ENCODE measurements at regions not wholly inside any gene's neighbourhood (a gene's known extent, or its start where the extent isn't known, plus 50 kb on each side); places are given as distances from the start of the nearest gene placed in this dataset.

DNA sequence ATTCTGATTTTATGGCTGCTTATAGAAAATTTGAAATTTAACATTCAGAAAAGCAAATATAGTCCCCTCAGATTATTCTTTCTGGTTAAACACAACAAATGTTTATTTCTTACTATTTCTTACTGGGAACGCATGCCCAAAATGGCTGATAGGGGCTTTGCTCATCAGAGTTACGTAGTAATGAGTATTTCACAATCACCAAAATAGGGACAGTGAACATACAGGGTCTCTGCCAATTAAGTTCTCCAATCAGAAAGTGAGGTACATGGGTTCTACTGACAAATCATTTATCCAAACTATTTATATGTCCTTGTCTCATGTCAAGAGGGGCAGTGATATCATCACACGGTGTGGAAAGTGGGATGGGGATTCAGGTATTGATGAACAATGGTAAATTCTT, 154.5 kb downstream of the BCHE start:
- Histone ChIP-seq H3K4me3 (ENCODE audit: low read length) (no peak overlapping the region), H3K4me1 (ENCODE audit: control insufficient read depth, insufficient read depth, low read length) (no peaks in the 10 kb centered on the region)

GRCh38 chr3:165669967-165670366, 167.3 kb downstream of the BCHE start:
- Histone ChIP-seq H3K4me1 (ENCODE audit: control insufficient read depth, insufficient read depth, low read length) (no peaks in the 10 kb centered on the region), H3K4me3 (ENCODE audit: low read length) (no peak overlapping the region), H3K27me3 (ENCODE audit: control insufficient read depth, insufficient read depth, low read length, poor library complexity, severe bottlenecking) (no peaks in the 10 kb centered on the region), H3K36me3 (ENCODE audit: control insufficient read depth, insufficient read depth, low read length) (no peaks in the 10 kb centered on the region), H3K27ac (ENCODE audit: low read depth, low read length) (no peak overlapping the region), H3K9me3 (ENCODE audit: control insufficient read depth, low read length) (no peaks in the 10 kb centered on the region), H3K9ac (ENCODE audit: extremely low read depth, low read length, poor library complexity, severe bottlenecking) (no peak overlapping the region)
- no peaks in the 10 kb centered on the region for H3K4me1 Mint-ChIP-seq
- 94 to 95% methylated on average over 2 of the region's 2 CpGs for WGBS, 2 experiments (ENCODE audit: insufficient coverage in 1 of 2, insufficient read length in 1 of 2)
- H3K27me3 Mint-ChIP-seq (ENCODE audit: insufficient read depth) = no peaks in the 10 kb centered on the region
- no peak overlapping the region for H3K27ac Mint-ChIP-seq
- peaks cover 2% of the 10 kb centered on the region for H3K36me3 Mint-ChIP-seq (ENCODE audit: low read depth)
- H3K4me3 Mint-ChIP-seq = no peak overlapping the region
- peaks cover 10% of the 10 kb centered on the region for H3K9me3 Mint-ChIP-seq
- TF ChIP-seq, protein P1, sequence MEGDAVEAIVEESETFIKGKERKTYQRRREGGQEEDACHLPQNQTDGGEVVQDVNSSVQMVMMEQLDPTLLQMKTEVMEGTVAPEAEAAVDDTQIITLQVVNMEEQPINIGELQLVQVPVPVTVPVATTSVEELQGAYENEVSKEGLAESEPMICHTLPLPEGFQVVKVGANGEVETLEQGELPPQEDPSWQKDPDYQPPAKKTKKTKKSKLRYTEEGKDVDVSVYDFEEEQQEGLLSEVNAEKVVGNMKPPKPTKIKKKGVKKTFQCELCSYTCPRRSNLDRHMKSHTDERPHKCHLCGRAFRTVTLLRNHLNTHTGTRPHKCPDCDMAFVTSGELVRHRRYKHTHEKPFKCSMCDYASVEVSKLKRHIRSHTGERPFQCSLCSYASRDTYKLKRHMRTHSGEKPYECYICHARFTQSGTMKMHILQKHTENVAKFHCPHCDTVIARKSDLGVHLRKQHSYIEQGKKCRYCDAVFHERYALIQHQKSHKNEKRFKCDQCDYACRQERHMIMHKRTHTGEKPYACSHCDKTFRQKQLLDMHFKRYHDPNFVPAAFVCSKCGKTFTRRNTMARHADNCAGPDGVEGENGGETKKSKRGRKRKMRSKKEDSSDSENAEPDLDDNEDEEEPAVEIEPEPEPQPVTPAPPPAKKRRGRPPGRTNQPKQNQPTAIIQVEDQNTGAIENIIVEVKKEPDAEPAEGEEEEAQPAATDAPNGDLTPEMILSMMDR (conservative IDR thresholded peaks at IDR 0.05) = no peak
- no peak for DNase-seq

More for the DNA sequence above, 154.5 kb downstream of the BCHE start:
- Histone ChIP-seq H3K9ac (ENCODE audit: extremely low read depth, low read length, poor library complexity, severe bottlenecking) (no peak overlapping the region), H3K27me3 (ENCODE audit: control insufficient read depth, insufficient read depth, low read length, poor library complexity, severe bottlenecking) (no peaks in the 10 kb centered on the region), H3K9me3 (ENCODE audit: control insufficient read depth, low read length) (no peaks in the 10 kb centered on the region), H3K27ac (ENCODE audit: low read depth, low read length) (no peak overlapping the region), H3K36me3 (ENCODE audit: control insufficient read depth, insufficient read depth, low read length) (no peaks in the 10 kb centered on the region)
- peaks cover 6% of the 10 kb centered on the region for H3K9me3 Mint-ChIP-seq
- no peaks in the 10 kb centered on the region for H3K4me1 Mint-ChIP-seq
- TF ChIP-seq, protein P1 (conservative IDR thresholded peaks at IDR 0.05) = no peak
- no peak for DNase-seq
- no peak overlapping the region for H3K4me3 Mint-ChIP-seq
- H3K27me3 Mint-ChIP-seq (ENCODE audit: insufficient read depth) = no peaks in the 10 kb centered on the region
- H3K27ac Mint-ChIP-seq = no peak overlapping the region
- WGBS, 2 experiments (ENCODE audit: insufficient coverage in 1 of 2, insufficient read length in 1 of 2) = 96 to 100% methylated on average over 1 to 3 of the region's 3 CpGs
- H3K36me3 Mint-ChIP-seq (ENCODE audit: low read depth) = no peaks in the 10 kb centered on the region

DNA sequence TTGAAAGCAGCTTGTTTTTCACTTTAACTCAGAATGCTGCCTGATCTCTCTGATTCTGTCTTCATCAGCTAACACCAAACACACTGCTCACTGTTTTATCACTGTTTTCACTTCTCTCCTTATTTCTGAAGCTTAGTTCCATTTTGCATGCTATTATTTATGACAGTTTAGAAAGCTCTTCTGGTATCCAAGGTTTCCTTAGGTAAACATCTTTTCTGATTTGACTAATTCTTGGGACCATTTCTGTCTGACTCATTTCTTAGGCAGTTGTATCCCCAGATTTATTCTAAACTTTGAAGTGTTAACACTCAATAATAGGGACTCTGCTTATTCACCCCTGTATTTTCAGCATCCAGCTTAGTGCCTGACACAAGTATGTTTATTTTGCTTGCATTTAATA, 167.7 kb downstream of the BCHE start:
- Histone ChIP-seq H3K27me3 (ENCODE audit: control insufficient read depth, insufficient read depth, low read length, poor library complexity, severe bottlenecking) (no peaks in the 10 kb centered on the region), H3K9me3 (ENCODE audit: control insufficient read depth, low read length) (no peaks in the 10 kb centered on the region), H3K4me3 (ENCODE audit: low read length) (no peak overlapping the region), H3K36me3 (ENCODE audit: control insufficient read depth, insufficient read depth, low read length) (no peaks in the 10 kb centered on the region), H3K9ac (ENCODE audit: extremely low read depth, low read length, poor library complexity, severe bottlenecking) (no peak overlapping the region), H3K4me1 (ENCODE audit: control insufficient read depth, insufficient read depth, low read length) (no peaks in the 10 kb centered on the region), H3K27ac (ENCODE audit: low read depth, low read length) (no peak overlapping the region)
- H3K27ac Mint-ChIP-seq = no peak overlapping the region
- H3K27me3 Mint-ChIP-seq (ENCODE audit: insufficient read depth) = no peaks in the 10 kb centered on the region
- H3K36me3 Mint-ChIP-seq (ENCODE audit: low read depth) = no peaks in the 10 kb centered on the region
- no peaks in the 10 kb centered on the region for H3K4me1 Mint-ChIP-seq
- no peak for DNase-seq
- H3K4me3 Mint-ChIP-seq = no peak overlapping the region
- H3K9me3 Mint-ChIP-seq = peaks cover 6% of the 10 kb centered on the region
- TF ChIP-seq, protein P1 (conservative IDR thresholded peaks at IDR 0.05) = no peak
